ENCODE measurements at regions not wholly inside any gene's neighbourhood (a gene's known extent, or its start where the extent isn't known, plus 50 kb on each side); places are given as distances from the start of the nearest gene placed in this dataset.

- TF ChIP-seq, protein P1, sequence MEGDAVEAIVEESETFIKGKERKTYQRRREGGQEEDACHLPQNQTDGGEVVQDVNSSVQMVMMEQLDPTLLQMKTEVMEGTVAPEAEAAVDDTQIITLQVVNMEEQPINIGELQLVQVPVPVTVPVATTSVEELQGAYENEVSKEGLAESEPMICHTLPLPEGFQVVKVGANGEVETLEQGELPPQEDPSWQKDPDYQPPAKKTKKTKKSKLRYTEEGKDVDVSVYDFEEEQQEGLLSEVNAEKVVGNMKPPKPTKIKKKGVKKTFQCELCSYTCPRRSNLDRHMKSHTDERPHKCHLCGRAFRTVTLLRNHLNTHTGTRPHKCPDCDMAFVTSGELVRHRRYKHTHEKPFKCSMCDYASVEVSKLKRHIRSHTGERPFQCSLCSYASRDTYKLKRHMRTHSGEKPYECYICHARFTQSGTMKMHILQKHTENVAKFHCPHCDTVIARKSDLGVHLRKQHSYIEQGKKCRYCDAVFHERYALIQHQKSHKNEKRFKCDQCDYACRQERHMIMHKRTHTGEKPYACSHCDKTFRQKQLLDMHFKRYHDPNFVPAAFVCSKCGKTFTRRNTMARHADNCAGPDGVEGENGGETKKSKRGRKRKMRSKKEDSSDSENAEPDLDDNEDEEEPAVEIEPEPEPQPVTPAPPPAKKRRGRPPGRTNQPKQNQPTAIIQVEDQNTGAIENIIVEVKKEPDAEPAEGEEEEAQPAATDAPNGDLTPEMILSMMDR (conservative IDR thresholded peaks at IDR 0.05 in 1 of 2, IDR thresholded peaks at IDR 0.05 in 1 of 2; ENCODE audit: extremely low read depth in 1 of 2, insufficient read depth in 1 of 2, low read depth in 1 of 2, low read length in 2 of 2), result no peak
- TF ChIP-seq EZH2 (IDR thresholded peaks at IDR 0.05; ENCODE audit: borderline replicate concordance, low read length), result no peak
Observed at GRCh38 chr19:28948026-28948425, 264.9 kb downstream of the UQCRFS1 start.

Data from mammary epithelial cell (primary cell).